Endothelial cell of umbilical vein (primary cell): ENCODE measurements at regions not wholly inside any gene's neighbourhood (a gene's known extent, or its start where the extent isn't known, plus 50 kb on each side); places are given as distances from the start of the nearest gene placed in this dataset.

ENCODE experiments used
- BruUV-seq: library from RNA; stranded (reverse); fragments of 400-500 nt; replicated peaks from 2 replicates; lab custom pipeline; 2021; lab: Mats Ljungman, UMichigan
- CTCF ChIA-PET: fragments of 300-600, 350-600 bp; sonication (Branson Sonifier 250); formaldehyde crosslinking; loops from one replicate; lab custom pipeline; 2021; ENCODE audit warnings: antibody characterized with exemption, inconsistent platforms; lab: Charles Lee
- POLR2A ChIA-PET: fragments of 300-600, 350-600 bp; sonication (Branson Sonifier 250); formaldehyde crosslinking; loops from one replicate; lab custom pipeline; 2021; ENCODE audit warnings: antibody characterized with exemption, inconsistent platforms; lab: Charles Lee
- DNase-seq: peaks from one replicate; pipeline ENCODE4 v3.0.0-alpha.2; 2011; ENCODE audit warnings: low read depth, low spot score
- FAIRE-seq: peaks from 2 replicates; lab custom pipeline; 2011; peaks lifted over from hg19 to GRCh38; lab: Jason Lieb, UNC
- H2AFZ ChIP-seq: 2 replicates; pipeline ENCODE4 v1.6.0; 2012; ENCODE audit warnings: low read depth, low read length, control low read depth, inconsistent platforms
- H3K27ac ChIP-seq: 2 replicates; pipeline ENCODE4 v1.5.1; 2011; ENCODE audit warnings: low read depth, mild to moderate bottlenecking, control low read depth, low read length, moderate library complexity; ENCODE audit not compliant: insufficient read depth
- H3K27me3 ChIP-seq, 2 experiments: 2 replicates each; pipeline versions ENCODE4 v1.6.0 to v1.6.1; 2011; ENCODE audit warnings: low read length in 2 of 2, mixed read lengths in 1 of 2; ENCODE audit not compliant: control insufficient read depth in 2 of 2, insufficient read depth in 2 of 2
- H3K36me3 ChIP-seq, 2 experiments: 2 replicates in 1 of 2; 3 replicates in 1 of 2; pipeline ENCODE4 v1.5.1; 2011; ENCODE audit warnings: low read length in 2 of 2, mild to moderate bottlenecking in 1 of 2, moderate library complexity in 1 of 2; ENCODE audit not compliant: control insufficient read depth in 2 of 2, insufficient read depth in 2 of 2; ENCODE audit errors: extremely low read depth in 1 of 2
- H3K4me1 ChIP-seq: 3 replicates; pipeline ENCODE4 v1.5.1; 2011; ENCODE audit warnings: mild to moderate bottlenecking, low read length; ENCODE audit not compliant: control insufficient read depth, insufficient read depth; ENCODE audit errors: extremely low read depth
- H3K4me2 ChIP-seq: 2 replicates; pipeline ENCODE4 v1.6.1; 2011; ENCODE audit warnings: low read length, control low read depth, mixed read lengths; ENCODE audit not compliant: insufficient read depth
- H3K4me3 ChIP-seq, 3 experiments: fragments of 200-600 bp in 1 of 3; sonication (generic), shearing (Covaris generic) in 1 of 3; replicated peaks in 1 of 3; 2 replicates each; pipeline ENCODE4 v1.5.1; 2011 to 2016; ENCODE audit warnings: control low read depth in 3 of 3, low read length in 3 of 3, mild to moderate bottlenecking in 2 of 3, inconsistent platforms in 1 of 3, low read depth in 1 of 3, moderate library complexity in 1 of 3; ENCODE audit not compliant: insufficient read depth in 1 of 3
- H3K79me2 ChIP-seq: 2 replicates; pipeline ENCODE4 v1.6.0; 2012; ENCODE audit warnings: low read length, inconsistent platforms; ENCODE audit not compliant: control insufficient read depth, insufficient read depth
- H3K9ac ChIP-seq: replicated peaks from 2 replicates; pipeline ENCODE3; 2011; ENCODE audit warnings: low read length, control low read depth; ENCODE audit not compliant: insufficient read depth; ENCODE audit errors: extremely low read depth
- H3K9me1 ChIP-seq: replicated peaks from 3 replicates; pipeline ENCODE4 v1.6.0; 2011; ENCODE audit warnings: mild to moderate bottlenecking, low read length; ENCODE audit not compliant: control insufficient read depth, insufficient read depth; ENCODE audit errors: extremely low read depth
- H3K9me3 ChIP-seq: replicated peaks from 2 replicates; pipeline ENCODE4 v1.5.1; 2012; ENCODE audit warnings: low read length, inconsistent platforms; ENCODE audit not compliant: control insufficient read depth, insufficient read depth
- H4K20me1 ChIP-seq: replicated peaks from 2 replicates; pipeline ENCODE3; 2011; ENCODE audit warnings: mild to moderate bottlenecking, low read length; ENCODE audit not compliant: control insufficient read depth, insufficient read depth; ENCODE audit errors: extremely low read depth
- CTCF ChIP-seq, 2 donors: IDR thresholded peaks; 1 replicate in 1 of 2; 2 replicates in 1 of 2; pipeline ENCODE4 v1.5.1; 2011; ENCODE audit warnings: low read length in 2 of 2, mild to moderate bottlenecking in 2 of 2, moderate library complexity in 2 of 2, control low read depth in 1 of 2, inconsistent platforms in 1 of 2, low read depth in 1 of 2; ENCODE audit not compliant: insufficient read depth in 1 of 2; ENCODE audit errors: extremely low read depth in 1 of 2
- EZH2 ChIP-seq: IDR thresholded peaks from 2 replicates; pipeline ENCODE4 v1.6.1; 2012; ENCODE audit warnings: borderline replicate concordance, low read depth, mild to moderate bottlenecking, moderate library complexity, low read length, inconsistent platforms; ENCODE audit not compliant: severe bottlenecking
- FOS ChIP-seq: IDR thresholded peaks from 2 replicates; pipeline ENCODE4 v1.6.1; 2011; ENCODE audit warnings: mild to moderate bottlenecking, low read length, moderate library complexity, borderline replicate concordance; ENCODE audit not compliant: insufficient read depth
- GATA2 ChIP-seq: IDR thresholded peaks from 2 replicates; pipeline ENCODE4 v1.7.0; 2011; ENCODE audit warnings: low read depth, mild to moderate bottlenecking, moderate library complexity, mixed read lengths, low read length; ENCODE audit not compliant: insufficient read length, insufficient read depth
- JUN ChIP-seq: IDR thresholded peaks from 2 replicates; pipeline ENCODE4 v1.6.1; 2011; ENCODE audit warnings: borderline replicate concordance, low read depth; ENCODE audit not compliant: insufficient read length, insufficient read depth
- MAX ChIP-seq: IDR thresholded peaks from 2 replicates; pipeline ENCODE4 v1.6.1; 2011; ENCODE audit not compliant: insufficient read depth, insufficient read length
- MYC ChIP-seq: IDR thresholded peaks from one replicate; pipeline ENCODE4 v1.6.1; 2011; ENCODE audit warnings: mild to moderate bottlenecking, low read depth, low read length
- POLR2A ChIP-seq: IDR thresholded peaks from 2 replicates; pipeline ENCODE4 v1.6.1; 2012; ENCODE audit warnings: low read depth, mild to moderate bottlenecking, control low read depth, low read length
- POLR2AphosphoS5 ChIP-seq: IDR thresholded peaks from 2 replicates; pipeline ENCODE4 v1.6.1; 2012; ENCODE audit warnings: low read depth, mild to moderate bottlenecking, control low read depth, low read length, moderate library complexity; ENCODE audit not compliant: insufficient read depth
- dilution Hi-C: fragments of 300-500 bp; cut with MboI; formaldehyde crosslinking; loops from one replicate; pipeline ENCODE4 v1.15.0; 2019; ENCODE audit warnings: low sequenced_read_pairs; ENCODE audit not compliant: extremely low pct_ligation_motif_present
- intact Hi-C: fragments of 100-400 bp; cut with micrococcal nuclease; formaldehyde crosslinking; loops from one replicate; pipeline ENCODE4 v1.10.0; 2022

- H3K9me1 ChIP-seq, result no peaks in the 10 kb centered on the region
- no peak overlapping the region for H3K4me3 ChIP-seq
- POLR2A ChIA-PET, result no interaction called here
- H3K79me2 ChIP-seq, result no peaks in the 10 kb centered on the region
- no peak for FAIRE-seq
- no peak overlapping the region for H3K27ac ChIP-seq
- CTCF ChIA-PET, result no interaction called here
- peaks cover 2 to 15% of the 10 kb centered on the region in 2 experiments for H3K27me3 ChIP-seq
- no peaks in the 10 kb centered on the region for H3K4me1 ChIP-seq
- no peak overlapping the region for H3K4me2 ChIP-seq
- TF ChIP-seq GATA2 (no peak), MYC (no peak), FOS (no peak), MAX (no peak), POLR2A (no peak), EZH2 (no peak), CTCF (IDR thresholded peaks at IDR 0.05; ENCODE audit: extremely low read depth in 1 of 2, insufficient read depth in 1 of 2, low read depth in 1 of 2, low read length in 2 of 2) (no peak), POLR2AphosphoS5 (no peak), JUN (no peak)
- H4K20me1 ChIP-seq, result no peaks in the 10 kb centered on the region
- DNase-seq, result no peak
- no peaks in the 10 kb centered on the region for H3K9me3 ChIP-seq
- BruUV-seq, result no TSS peak
- dilution Hi-C loops, result no loop called here
- intact Hi-C loops, result no loop called here
- no peak overlapping the region for H2AFZ ChIP-seq
- no peak overlapping the region for H3K9ac ChIP-seq
- no peaks in the 10 kb centered on the region for H3K36me3 ChIP-seq
Observed at GRCh38 chr13:48776401-48776800, 122.7 kb downstream of the CYSLTR2 start.
